H1 (cell line): ENCODE measurements at regions not wholly inside any gene's neighbourhood (a gene's known extent, or its start where the extent isn't known, plus 50 kb on each side); places are given as distances from the start of the nearest gene placed in this dataset.

Experiments
- CTCF ChIP-seq, 3 experiments: IDR thresholded peaks; 1 replicate in 2 of 3; 2 replicates in 1 of 3; pipeline versions ENCODE4 v1.5.1 to v1.6.1; 2011; ENCODE audit warnings: low read length in 3 of 3, mild to moderate bottlenecking in 3 of 3, inconsistent platforms in 2 of 3, low read depth in 1 of 3, moderate library complexity in 1 of 3; ENCODE audit not compliant: insufficient read depth in 1 of 3; ENCODE audit errors: control extremely low read depth in 1 of 3
- EP300 ChIP-seq, 2 experiments: IDR thresholded peaks; 1 replicate in 1 of 2; 2 replicates in 1 of 2; pipeline ENCODE4 v1.6.1; 2011 to 2012; ENCODE audit warnings: low read depth in 2 of 2, low read length in 2 of 2, mild to moderate bottlenecking in 2 of 2, borderline replicate concordance in 1 of 2, inconsistent platforms in 1 of 2, moderate library complexity in 1 of 2
- EZH2 ChIP-seq: fragments of 200-600 bp; sonication (generic); IDR thresholded peaks from 2 replicates; pipeline ENCODE4 v1.7.1; 2012; ENCODE audit warnings: low read depth, mild to moderate bottlenecking, moderate library complexity, low read length, inconsistent platforms; ENCODE audit not compliant: severe bottlenecking
- POLR2A ChIP-seq, 2 experiments: IDR thresholded peaks; 1 replicate in 1 of 2; 2 replicates in 1 of 2; pipeline ENCODE4 v1.6.1; 2011; ENCODE audit warnings: low read depth in 2 of 2, low read length in 2 of 2, mild to moderate bottlenecking in 2 of 2; ENCODE audit errors: control extremely low read depth in 1 of 2
- TAF1 ChIP-seq: IDR thresholded peaks from 2 replicates; pipeline ENCODE4 v1.6.1; 2011; ENCODE audit warnings: mild to moderate bottlenecking, low read depth, low read length

GRCh38 chr3:153439780-153440179, 277.8 kb downstream of the RAP2B start:
- no peak for TF ChIP-seq EZH2
- TF ChIP-seq CTCF (IDR thresholded peaks at IDR 0.05; ENCODE audit: control extremely low read depth in 1 of 3, insufficient read depth in 1 of 3, low read depth in 1 of 3, low read length in 3 of 3) = no peak
- no peak for TF ChIP-seq POLR2A (IDR thresholded peaks at IDR 0.05; ENCODE audit: control extremely low read depth in 1 of 2, low read depth in 2 of 2, low read length in 2 of 2)
- TF ChIP-seq EP300 (IDR thresholded peaks at IDR 0.05; ENCODE audit: borderline replicate concordance in 1 of 2, low read depth in 2 of 2, low read length in 2 of 2) = no peak
- TF ChIP-seq TAF1 = no peak
